ENCODE measurements at regions not wholly inside any gene's neighbourhood (a gene's known extent, or its start where the extent isn't known, plus 50 kb on each side); places are given as distances from the start of the nearest gene placed in this dataset.
A peak's percentile ranks its signal among the peaks of the same experiment; 100 is the strongest.
"Not testable (repeated sequence)": the region's sequence is repeated elsewhere in the genome, so short reads cannot be mapped to it uniquely, and the experiment has no call there.

DNA sequence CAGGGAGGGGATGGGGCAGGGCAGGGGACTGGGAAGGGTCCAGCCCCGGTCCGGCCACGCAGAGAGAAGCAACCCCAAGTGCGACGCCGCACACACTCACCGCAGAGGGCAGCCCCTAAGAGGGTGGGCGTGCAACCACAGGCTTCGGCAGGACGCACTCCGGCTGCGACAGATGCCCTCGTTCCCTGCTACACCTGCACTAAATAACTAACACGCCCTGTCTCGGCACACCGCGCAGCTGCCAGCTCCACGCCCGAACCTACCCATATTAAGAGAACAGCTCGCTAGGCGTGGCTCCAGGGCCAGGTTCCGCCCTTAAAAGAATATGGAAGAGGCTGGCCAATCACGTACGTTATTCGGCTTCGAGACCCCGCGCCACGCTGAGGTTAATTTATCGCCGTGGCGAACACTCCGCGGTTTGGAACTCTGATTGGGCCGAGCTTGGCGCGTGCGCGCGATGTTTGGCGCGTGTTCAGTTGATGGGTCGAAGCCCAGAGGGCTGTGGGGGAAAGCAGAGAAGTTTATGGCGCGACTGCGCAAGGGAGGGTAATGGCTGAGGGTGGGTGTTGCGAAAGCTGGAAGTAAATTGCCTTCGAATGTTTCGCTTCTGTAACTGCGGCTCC lies 91.1 kb downstream of the OR13A1 start:
- peaks cover 27% of the 10 kb centered on the region for H3K27me3 ChIP-seq (ENCODE audit: insufficient read depth, poor library complexity, severe bottlenecking)
- peak; percentile 82 for ATAC-seq (ENCODE audit: low read depth)
- peak; percentile 50 for DNase-seq (ENCODE audit: low spot score)
- no peak for TF ChIP-seq CTCF (IDR thresholded peaks at IDR 0.05; ENCODE audit: poor library complexity, severe bottlenecking)
- H3K9me3 ChIP-seq (ENCODE audit: severe bottlenecking), result no peaks in the 10 kb centered on the region
- H3K27ac ChIP-seq (ENCODE audit: poor library complexity, severe bottlenecking), result no peak overlapping the region
- no peaks in the 10 kb centered on the region for H3K4me1 ChIP-seq (ENCODE audit: insufficient read depth, poor library complexity, severe bottlenecking)
- peak overlapping the region; percentile 15 for H3K4me3 ChIP-seq (ENCODE audit: severe bottlenecking)
- H3K36me3 ChIP-seq (ENCODE audit: low read depth), result no peaks in the 10 kb centered on the region

- no peak overlapping the region for H3K4me3 ChIP-seq (ENCODE audit: severe bottlenecking)
- no peaks in the 10 kb centered on the region for H3K9me3 ChIP-seq (ENCODE audit: severe bottlenecking)
- H3K27ac ChIP-seq (ENCODE audit: poor library complexity, severe bottlenecking), result no peak overlapping the region
- no peaks in the 10 kb centered on the region for H3K36me3 ChIP-seq (ENCODE audit: low read depth)
- no peak for TF ChIP-seq CTCF (IDR thresholded peaks at IDR 0.05; ENCODE audit: poor library complexity, severe bottlenecking)
- peaks cover 27% of the 10 kb centered on the region for H3K27me3 ChIP-seq (ENCODE audit: insufficient read depth, poor library complexity, severe bottlenecking)
- DNase-seq (ENCODE audit: low spot score) (no peak), ATAC-seq (ENCODE audit: low read depth) (no peak)
- H3K4me1 ChIP-seq (ENCODE audit: insufficient read depth, poor library complexity, severe bottlenecking), result no peaks in the 10 kb centered on the region
Measured at GRCh38 chr10:45227042-45227441, 88.4 kb downstream of the OR13A1 start.

- DNase-seq (ENCODE audit: low spot score), result no peak
- Histone ChIP-seq H3K36me3 (ENCODE audit: low read depth) (no peaks in the 10 kb centered on the region), H3K9me3 (ENCODE audit: severe bottlenecking) (no peaks in the 10 kb centered on the region)
Measured at GRCh38 chr10:45227456-45227855, 88.0 kb downstream of the OR13A1 start.

DNA sequence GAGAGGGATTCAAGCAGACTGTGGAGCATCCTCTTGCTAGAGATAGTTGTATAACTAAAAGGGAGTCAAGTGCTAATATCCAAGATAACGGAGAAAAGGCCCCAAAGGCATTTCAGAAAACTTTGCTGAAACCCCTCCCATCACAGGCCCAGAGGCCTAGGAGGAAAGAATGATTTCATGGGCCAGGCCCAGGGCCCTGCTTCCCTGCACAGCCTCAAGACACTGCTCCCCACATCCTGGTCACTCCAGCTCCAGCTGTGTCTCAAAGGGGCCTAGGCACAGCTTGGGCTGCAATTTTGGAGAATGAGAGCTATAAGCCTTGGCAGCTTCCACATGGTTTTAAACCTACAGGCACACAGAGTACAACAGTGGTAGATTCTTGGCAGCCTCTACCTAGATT lies 85.6 kb downstream of the OR13A1 start:
- no peak for TF ChIP-seq CTCF (IDR thresholded peaks at IDR 0.05; ENCODE audit: poor library complexity, severe bottlenecking)
- Histone ChIP-seq H3K9me3 (ENCODE audit: severe bottlenecking) (no peaks in the 10 kb centered on the region), H3K4me3 (ENCODE audit: severe bottlenecking) (no peak overlapping the region), H3K27ac (ENCODE audit: poor library complexity, severe bottlenecking) (no peak overlapping the region), H3K27me3 (ENCODE audit: insufficient read depth, poor library complexity, severe bottlenecking) (peaks cover 13% of the 10 kb centered on the region), H3K36me3 (ENCODE audit: low read depth) (no peaks in the 10 kb centered on the region), H3K4me1 (ENCODE audit: insufficient read depth, poor library complexity, severe bottlenecking) (no peaks in the 10 kb centered on the region)
- ATAC-seq (ENCODE audit: low read depth), result no peak
- DNase-seq (ENCODE audit: low spot score), result no peak

More at GRCh38 chr10:45227456-45227855, 88.0 kb downstream of the OR13A1 start:
- Histone ChIP-seq H3K27ac (ENCODE audit: poor library complexity, severe bottlenecking) (no peak overlapping the region), H3K4me3 (ENCODE audit: severe bottlenecking) (no peak overlapping the region), H3K4me1 (ENCODE audit: insufficient read depth, poor library complexity, severe bottlenecking) (no peaks in the 10 kb centered on the region), H3K27me3 (ENCODE audit: insufficient read depth, poor library complexity, severe bottlenecking) (peaks cover 27% of the 10 kb centered on the region)
- no peak for ATAC-seq (ENCODE audit: low read depth)
- no peak for TF ChIP-seq CTCF (IDR thresholded peaks at IDR 0.05; ENCODE audit: poor library complexity, severe bottlenecking)

GRCh38 chr10:45235260-45235769 lies 80.1 kb downstream of the OR13A1 start:
- not testable (repeated sequence) for H3K27ac ChIP-seq (ENCODE audit: poor library complexity, severe bottlenecking); H3K36me3 ChIP-seq (ENCODE audit: low read depth); H3K4me1 ChIP-seq (ENCODE audit: insufficient read depth, poor library complexity, severe bottlenecking); H3K27me3 ChIP-seq (ENCODE audit: insufficient read depth, poor library complexity, severe bottlenecking); H3K9me3 ChIP-seq (ENCODE audit: severe bottlenecking); H3K4me3 ChIP-seq (ENCODE audit: severe bottlenecking); DNase-seq (ENCODE audit: low spot score)
- peak; percentile 71 for TF ChIP-seq CTCF (IDR thresholded peaks at IDR 0.05; ENCODE audit: poor library complexity, severe bottlenecking)
- peak; percentile 57; the same call in 2 of the 3 replicates for ATAC-seq (ENCODE audit: low read depth)
